NCI-H1930 (cell line): ENCODE measurements at regions not wholly inside any gene's neighbourhood (a gene's known extent, or its start where the extent isn't known, plus 50 kb on each side); places are given as distances from the start of the nearest gene placed in this dataset.

Source experiments
- DNase-seq, 2 experiments: peaks; one replicate each; lab custom pipeline; 2025; lab: John Stamatoyannopoulos, UW

GRCh38 chr6:146903451-146903850 lies 300.8 kb upstream of the STXBP5 start:
- no peak for DNase-seq

GRCh38 chr6:146904596-146904995 lies 299.6 kb upstream of the STXBP5 start:
- no peak for DNase-seq

GRCh38 chr6:146905181-146905704 lies 299.0 kb upstream of the STXBP5 start:
- DNase-seq, result no peak

- DNase-seq, result no peak
Observed at GRCh38 chr6:146908786-146909185, 295.4 kb upstream of the STXBP5 start.

GRCh38 chr6:146909376-146909775 lies 294.8 kb upstream of the STXBP5 start:
- no peak for DNase-seq

- DNase-seq, result no peak
Observed at GRCh38 chr6:146909886-146910285, 294.3 kb upstream of the STXBP5 start.

- no peak for DNase-seq
Observed at GRCh38 chr6:146910611-146911010, 293.6 kb upstream of the STXBP5 start.

GRCh38 chr6:146911635-146912215 lies 292.5 kb upstream of the STXBP5 start:
- no peak for DNase-seq

GRCh38 chr6:146912730-146913685 lies 291.2 kb upstream of the STXBP5 start:
- no peak for DNase-seq

- DNase-seq, result no peak
Observed at GRCh38 chr6:146913842-146914488, 290.3 kb upstream of the STXBP5 start.

- no peak for DNase-seq
Observed at GRCh38 chr6:146914489-146915483, 289.4 kb upstream of the STXBP5 start.

GRCh38 chr6:146915671-146916127 lies 288.5 kb upstream of the STXBP5 start:
- no peak for DNase-seq

- DNase-seq, result no peak
Observed at GRCh38 chr6:146916435-146917025, 287.7 kb upstream of the STXBP5 start.

- DNase-seq, result no peak
Observed at GRCh38 chr6:146917182-146917581, 287.0 kb upstream of the STXBP5 start.

GRCh38 chr6:146917979-146918378 lies 286.2 kb upstream of the STXBP5 start:
- DNase-seq, result no peak

GRCh38 chr6:146919017-146919416 lies 285.2 kb upstream of the STXBP5 start:
- no peak for DNase-seq

- DNase-seq, result no peak
Observed at GRCh38 chr6:146923205-146923833, 280.9 kb upstream of the STXBP5 start.

GRCh38 chr6:146925846-146926245 lies 278.4 kb upstream of the STXBP5 start:
- no peak for DNase-seq

GRCh38 chr6:146928503-146928902 lies 275.7 kb upstream of the STXBP5 start:
- DNase-seq, result no peak

GRCh38 chr6:146931214-146931613 lies 273.0 kb upstream of the STXBP5 start:
- DNase-seq, result no peak
